HepG2 (cell line): ENCODE measurements at regions not wholly inside any gene's neighbourhood (a gene's known extent, or its start where the extent isn't known, plus 50 kb on each side); places are given as distances from the start of the nearest gene placed in this dataset.
A peak's percentile ranks its signal among the peaks of the same experiment; 100 is the strongest.

Experiments used
- ATAC-seq: fragments of 200-7000 bp; cut with Tn5 transposase; 3 replicates; pipeline ENCODE4 v1.9.1; 2020; ENCODE audit warnings: mild to moderate bottlenecking, moderate library complexity
- BruUV-seq: library from RNA; stranded (reverse); fragments of 400-500 nt; replicated peaks from 2 replicates; lab custom pipeline; 2021; lab: Mats Ljungman, UMichigan
- CTCF ChIA-PET: fragments of 300-600 bp; formaldehyde crosslinking; extraction: SDS; loops from one replicate; lab custom pipeline; 2021; ENCODE audit warnings: low total read pairs, inconsistent platforms, low intra/inter-chr PET ratio; lab: Yijun Ruan, JAX
- POLR2A ChIA-PET: fragments of 350-600 bp; sonication (Branson Sonifier 250); formaldehyde crosslinking; loops from one replicate; lab custom pipeline; 2020; ENCODE audit warnings: antibody characterized with exemption, inconsistent platforms; lab: Yijun Ruan, JAX
- DNase-seq: peaks from one replicate; pipeline ENCODE4 v3.0.0-alpha.2; 2015; ENCODE audit warnings: low spot score
- FAIRE-seq: peaks from 3 replicates; lab custom pipeline; 2011; peaks lifted over from hg19 to GRCh38; lab: Jason Lieb, UNC
- H2AFZ ChIP-seq: one replicate; pipeline ENCODE4 v1.6.1; 2011; ENCODE audit warnings: low read length, inconsistent platforms
- H3K27ac ChIP-seq: fragments of 300-600 bp; 3 replicates; pipeline ENCODE4 v1.8.0; 2011; ENCODE audit warnings: mixed run types, mild to moderate bottlenecking, mixed read lengths, low read length, inconsistent platforms; ENCODE audit not compliant: insufficient read depth; ENCODE audit errors: extremely low read length
- H3K27me3 ChIP-seq, 2 experiments: fragments of 200-600 bp in 1 of 2; 2 replicates in 1 of 2; 3 replicates in 1 of 2; pipeline versions ENCODE4 v1.6.0 to v1.8.0; 2011; ENCODE audit warnings: low read length in 2 of 2, mild to moderate bottlenecking in 2 of 2, moderate library complexity in 2 of 2, inconsistent platforms in 1 of 2; ENCODE audit not compliant: insufficient read depth in 2 of 2, control insufficient read depth in 1 of 2
- H3K36me3 ChIP-seq, 2 experiments: fragments of 200-600 bp in 1 of 2; replicated peaks in 1 of 2; 2 replicates in 1 of 2; 3 replicates in 1 of 2; pipeline versions ENCODE4 v1.5.1 to v1.8.0; 2011; ENCODE audit warnings: low read length in 2 of 2, inconsistent platforms in 1 of 2; ENCODE audit not compliant: insufficient read depth in 2 of 2, control insufficient read depth in 1 of 2
- H3K4me1 ChIP-seq: 2 replicates; pipeline ENCODE4 v1.5.1; 2012; ENCODE audit warnings: low read length, inconsistent platforms; ENCODE audit not compliant: insufficient read depth
- H3K4me2 ChIP-seq: 2 replicates; pipeline ENCODE4 v1.6.0; 2011; ENCODE audit warnings: low read depth, low read length, inconsistent platforms
- H3K4me3 ChIP-seq, 3 experiments: fragments of 200-600 bp in 1 of 3; sonication (generic), shearing (Covaris generic) in 1 of 3; replicated peaks in 1 of 3; 2 replicates each; pipeline ENCODE4 v1.5.1; 2011 to 2016; ENCODE audit warnings: low read length in 3 of 3, inconsistent platforms in 2 of 3, low read depth in 2 of 3, mild to moderate bottlenecking in 2 of 3, control low read depth in 1 of 3, mixed read lengths in 1 of 3; ENCODE audit not compliant: insufficient read depth in 1 of 3
- H3K79me2 ChIP-seq: one replicate; pipeline ENCODE4 v1.6.1; 2011; ENCODE audit warnings: low read length, inconsistent platforms; ENCODE audit not compliant: insufficient read depth
- H3K9ac ChIP-seq: 2 replicates; pipeline ENCODE4 v1.6.0; 2011; ENCODE audit warnings: mild to moderate bottlenecking, low read depth, low read length, inconsistent platforms; ENCODE audit not compliant: insufficient read depth
- H3K9me3 ChIP-seq: 2 replicates; pipeline ENCODE4 v1.5.1; 2012; ENCODE audit warnings: mild to moderate bottlenecking, low read length
- H4K20me1 ChIP-seq: 2 replicates; pipeline ENCODE4 v1.6.0; 2011; ENCODE audit warnings: inconsistent platforms, mild to moderate bottlenecking, low read length, moderate library complexity; ENCODE audit not compliant: insufficient read depth
- AHDC1 ChIP-seq: sonication (generic); formaldehyde crosslinking; IDR thresholded peaks from 2 replicates; pipeline ENCODE4 v1.5.1; 2020; ENCODE audit warnings: mild to moderate bottlenecking, missing genetic modification reagents, borderline replicate concordance
- EED ChIP-seq: sonication (generic); formaldehyde crosslinking; IDR thresholded peaks from 2 replicates; pipeline ENCODE4 v1.5.0; 2020; ENCODE audit warnings: mild to moderate bottlenecking, missing genetic modification reagents
- HMG20A ChIP-seq: IDR thresholded peaks from 2 replicates; pipeline ENCODE4 v1.6.1; 2016; ENCODE audit warnings: borderline replicate concordance
- KAT2B ChIP-seq: fragments of 150-350 bp; IDR thresholded peaks from 2 replicates; pipeline ENCODE4 v1.6.1; 2014; ENCODE audit warnings: low read depth, low read length, borderline replicate concordance
- KLF16 ChIP-seq, 2 experiments: sonication (generic) in 1 of 2; formaldehyde crosslinking in 1 of 2; IDR thresholded peaks; 2 replicates each; pipeline versions ENCODE4 v1.6.1 to v1.8.0; 2016 to 2023; ENCODE audit warnings: missing genetic modification reagents in 2 of 2, missing compliant biosample characterization in 1 of 2
- MLX ChIP-seq: IDR thresholded peaks from 2 replicates; pipeline ENCODE4 v1.6.1; 2016
- NKX3-1 ChIP-seq: sonication (generic); formaldehyde crosslinking; IDR thresholded peaks from 2 replicates; pipeline ENCODE4 v1.5.0; 2020; ENCODE audit warnings: missing genetic modification reagents
- PAXIP1 ChIP-seq: sonication (generic); formaldehyde crosslinking; conservative IDR thresholded peaks from 2 replicates; pipeline ENCODE4 v1.4.0; 2020; ENCODE audit warnings: mild to moderate bottlenecking, missing genetic modification reagents, moderate library complexity
- RFX5 ChIP-seq: IDR thresholded peaks from 2 replicates; pipeline ENCODE4 v1.6.1; 2011; ENCODE audit warnings: low read depth, low read length, improper control_type of control experiment
- ZSCAN20 ChIP-seq: sonication (generic); formaldehyde crosslinking; IDR thresholded peaks from 2 replicates; pipeline ENCODE4 v1.4.0; 2020; ENCODE audit warnings: missing genetic modification reagents, mild to moderate bottlenecking, borderline replicate concordance
- WGBS: methylation state at CpG from one replicate; pipeline ENCODE4 v1.1.6; 2017; ENCODE audit warnings: low lambda C conversion rate; 5-methylcytosine and 5-hydroxymethylcytosine counted together
- in situ Hi-C: cut with HindIII; loops from 2 replicates; pipeline ENCODE4 v1.10.0; 2017; ENCODE audit warnings: low pct_unique_long_range_greater_than_20kb; ENCODE audit not compliant: extremely low pct_ligation_motif_present
- intact Hi-C: fragments of 100-400 bp; cut with micrococcal nuclease; formaldehyde crosslinking; loops from one replicate; pipeline ENCODE4 v1.10.0; 2022; ENCODE audit not compliant: unreplicated experiment

- whole genome bisulfite sequencing, result 42% methylated on average over 10 of the region's 10 CpGs
- H2AFZ ChIP-seq, result no peak overlapping the region
- 0 out of 4 replicates have a peak, but pooled peaks of 1 of the 2 experiments have one; percentile 16 for TF ChIP-seq KLF16 (CRISPR knock-in tag; IDR thresholded peaks at IDR 0.05)
- TF ChIP-seq RFX5, result peak; percentile 83
- peak; percentile 93; the same call in 1 of the 2 replicates for TF ChIP-seq MLX (CRISPR knock-in tag)
- TF ChIP-seq PAXIP1 (CRISPR knock-in tag), result peak; percentile 97
- no peak for TF ChIP-seq EED (CRISPR knock-in tag)
- TF ChIP-seq KAT2B, result no peak
- no peak for TF ChIP-seq ZSCAN20 (CRISPR knock-in tag)
- 0 out of 2 replicates have a peak, but pooled peaks have one; percentile 23 for TF ChIP-seq NKX3-1 (CRISPR knock-in tag)
- TF ChIP-seq HMG20A (CRISPR knock-in tag), result peak; percentile 72
- peak; percentile 99 for TF ChIP-seq AHDC1 (CRISPR knock-in tag)
Observed at GRCh38 chr2:234845602-234846590, 105.9 kb upstream of the SH3BP4 start.

More at GRCh38 chr2:234845602-234846590, 105.9 kb upstream of the SH3BP4 start:
- Histone ChIP-seq H3K9ac (peak overlapping the region; percentile 40), H3K4me2 (peak overlapping the region; percentile 14), H3K4me1 (peaks cover 96% of the 10 kb centered on the region), H3K36me3 (no peaks in the 10 kb centered on the region), H3K27ac (peak overlapping the region; percentile 77), H4K20me1 (no peaks in the 10 kb centered on the region), H3K4me3 (no peak overlapping the region; a peak in 1 of 6 replicates), H3K27me3 (no peaks in the 10 kb centered on the region), H3K79me2 (no peaks in the 10 kb centered on the region), H3K9me3 (0 out of 2 replicates have a peak, but pooled peaks cover 3% of the 10 kb centered on the region)
- ATAC-seq (peak; percentile 85), DNase-seq (peak; percentile 96), FAIRE-seq (peak; percentile 86)
- POLR2A ChIA-PET, result interaction anchor here (0.6 to 2.4 kb wide), 13 partner anchors 13 to 169 kb away, joined by 3 to 20 read pairs (median 5); no protein-coding TSS in a partner anchor
- in situ Hi-C loops (no loop called here), intact Hi-C loops (loop anchor here (1.0 to 2.0 kb wide), 2 partner anchors 17 to 35 kb away; no protein-coding TSS in a partner anchor)
- no TSS peak for BruUV-seq
- CTCF ChIA-PET, result no interaction called here
